ENCODE measurements at regions not wholly inside any gene's neighbourhood (a gene's known extent, or its start where the extent isn't known, plus 50 kb on each side); places are given as distances from the start of the nearest gene placed in this dataset.

- Histone ChIP-seq H4K20me1 (ENCODE audit: insufficient read depth, low read length) (no peaks in the 10 kb centered on the region), H3K79me2 (ENCODE audit: insufficient read depth, low read length) (no peaks in the 10 kb centered on the region), H3K9ac (ENCODE audit: low read length) (no peak overlapping the region), H2AFZ (ENCODE audit: low read length) (no peak overlapping the region), H3K36me3 (ENCODE audit: insufficient read depth, low read length) (no peaks in the 10 kb centered on the region), H3K4me2 (ENCODE audit: low read length) (no peak overlapping the region), H3K9me2 (ENCODE audit: low read depth, low read length) (no peaks in the 10 kb centered on the region), H3K27me3 (ENCODE audit: insufficient read depth, low read length) (no peaks in the 10 kb centered on the region), H3F3A (ENCODE audit: insufficient read depth, low read length) (no peaks in the 10 kb centered on the region), H3K4me3 (ENCODE audit: low read depth, low read length, poor library complexity, severe bottlenecking) (no peak overlapping the region), H3K27ac (ENCODE audit: low read depth, low read length, poor library complexity, severe bottlenecking) (no peak overlapping the region), H3K4me1 (ENCODE audit: insufficient read depth, low read length, severe bottlenecking) (no peaks in the 10 kb centered on the region), H3K9me3 (ENCODE audit: low read length) (no peaks in the 10 kb centered on the region)
- TF ChIP-seq CTCF (IDR thresholded peaks at IDR 0.05; ENCODE audit: low read length), result no peak
- no peak for TF ChIP-seq EZH2 (IDR thresholded peaks at IDR 0.05; ENCODE audit: borderline replicate concordance, low read length)
Observed at GRCh38 chr5:2515180-2515764, 236.2 kb downstream of the IRX2 start.

- H3K27me3 ChIP-seq (ENCODE audit: insufficient read depth, low read length), result no peaks in the 10 kb centered on the region
- no peaks in the 10 kb centered on the region for H4K20me1 ChIP-seq (ENCODE audit: insufficient read depth, low read length)
- no peaks in the 10 kb centered on the region for H3K79me2 ChIP-seq (ENCODE audit: insufficient read depth, low read length)
- no peaks in the 10 kb centered on the region for H3F3A ChIP-seq (ENCODE audit: insufficient read depth, low read length)
- H3K4me3 ChIP-seq (ENCODE audit: low read depth, low read length, poor library complexity, severe bottlenecking), result no peak overlapping the region
- no peak overlapping the region for H3K4me2 ChIP-seq (ENCODE audit: low read length)
- no peaks in the 10 kb centered on the region for H3K9me2 ChIP-seq (ENCODE audit: low read depth, low read length)
- H3K27ac ChIP-seq (ENCODE audit: low read depth, low read length, poor library complexity, severe bottlenecking), result no peak overlapping the region
- H3K36me3 ChIP-seq (ENCODE audit: insufficient read depth, low read length), result no peaks in the 10 kb centered on the region
- H3K9me3 ChIP-seq (ENCODE audit: low read length), result no peaks in the 10 kb centered on the region
- no peak overlapping the region for H2AFZ ChIP-seq (ENCODE audit: low read length)
- no peak overlapping the region for H3K9ac ChIP-seq (ENCODE audit: low read length)
- TF ChIP-seq EZH2 (IDR thresholded peaks at IDR 0.05; ENCODE audit: borderline replicate concordance, low read length) (no peak), CTCF (IDR thresholded peaks at IDR 0.05; ENCODE audit: low read length) (no peak)
- no peaks in the 10 kb centered on the region for H3K4me1 ChIP-seq (ENCODE audit: insufficient read depth, low read length, severe bottlenecking)
Observed at GRCh38 chr5:2514484-2514883, 237.0 kb downstream of the IRX2 start.

GRCh38 chr5:2511706-2512105 is 239.8 kb downstream of the IRX2 start:
- TF ChIP-seq CTCF (IDR thresholded peaks at IDR 0.05; ENCODE audit: low read length) (no peak), EZH2 (IDR thresholded peaks at IDR 0.05; ENCODE audit: borderline replicate concordance, low read length) (no peak)
- Histone ChIP-seq H3K9ac (ENCODE audit: low read length) (no peak overlapping the region), H2AFZ (ENCODE audit: low read length) (no peak overlapping the region), H3K9me3 (ENCODE audit: low read length) (no peaks in the 10 kb centered on the region), H3K4me3 (ENCODE audit: low read depth, low read length, poor library complexity, severe bottlenecking) (no peak overlapping the region), H3K9me2 (ENCODE audit: low read depth, low read length) (no peaks in the 10 kb centered on the region), H3K27me3 (ENCODE audit: insufficient read depth, low read length) (no peaks in the 10 kb centered on the region), H4K20me1 (ENCODE audit: insufficient read depth, low read length) (no peaks in the 10 kb centered on the region), H3K36me3 (ENCODE audit: insufficient read depth, low read length) (no peaks in the 10 kb centered on the region), H3K79me2 (ENCODE audit: insufficient read depth, low read length) (no peaks in the 10 kb centered on the region), H3K4me2 (ENCODE audit: low read length) (no peak overlapping the region), H3K27ac (ENCODE audit: low read depth, low read length, poor library complexity, severe bottlenecking) (no peak overlapping the region), H3K4me1 (ENCODE audit: insufficient read depth, low read length, severe bottlenecking) (no peaks in the 10 kb centered on the region), H3F3A (ENCODE audit: insufficient read depth, low read length) (no peaks in the 10 kb centered on the region)

Data from OCI-LY1 (cell line).